ENCODE measurements at regions not wholly inside any gene's neighbourhood (a gene's known extent, or its start where the extent isn't known, plus 50 kb on each side); places are given as distances from the start of the nearest gene placed in this dataset.

DNA sequence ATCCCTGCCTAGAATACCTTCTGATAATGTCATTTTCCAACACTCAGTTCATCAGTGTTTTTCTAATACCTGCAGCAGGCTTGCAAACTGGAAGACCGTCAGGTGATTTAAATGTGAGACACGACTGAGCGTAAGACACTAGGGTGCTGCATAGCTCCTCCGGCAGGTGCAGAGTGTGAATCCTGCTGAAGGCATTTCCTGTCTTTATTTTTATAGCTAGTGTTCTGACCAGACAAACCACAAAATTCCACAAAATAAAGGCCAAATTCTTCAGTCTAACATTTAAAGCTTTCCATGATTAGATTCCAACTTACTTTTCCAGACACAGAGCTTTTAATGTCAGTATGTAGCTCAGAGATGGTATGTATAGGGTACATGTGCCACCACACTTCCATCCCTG lies 70.7 kb downstream of the BBS10 start:
- CTCF ChIA-PET = interaction anchor here (0.6 to 1.2 kb wide), 3 partner anchors 34 to 1110 kb away, joined by 3 to 4 read pairs (median 4); no protein-coding TSS in a partner anchor
- no peak overlapping the region for H3K4me3 ChIP-seq (ENCODE audit: low read depth, low read length)
- no peak overlapping the region for H3K27ac ChIP-seq (ENCODE audit: extremely low read depth, low read depth, low read length)
- TF ChIP-seq ZNF571 (tag by site-specific recombination; IDR thresholded peaks at IDR 0.05) (no peak), ZNF660 (tag by site-specific recombination; IDR thresholded peaks at IDR 0.05) (no peak), ZNF768 (tag by site-specific recombination; IDR thresholded peaks at IDR 0.05) (no peak), ZNF707 (tag by site-specific recombination; IDR thresholded peaks at IDR 0.05) (no peak), ZNF510 (tag by site-specific recombination; IDR thresholded peaks at IDR 0.05; ENCODE audit: insufficient replicate concordance) (no peak), ZNF10 (tag by site-specific recombination; IDR thresholded peaks at IDR 0.05) (no peak), ZNF221 (tag by site-specific recombination; IDR thresholded peaks at IDR 0.05; ENCODE audit: borderline replicate concordance) (no peak), ZFP37 (tag by site-specific recombination; IDR thresholded peaks at IDR 0.05) (no peak)
- TF ChIP-seq, protein P1, sequence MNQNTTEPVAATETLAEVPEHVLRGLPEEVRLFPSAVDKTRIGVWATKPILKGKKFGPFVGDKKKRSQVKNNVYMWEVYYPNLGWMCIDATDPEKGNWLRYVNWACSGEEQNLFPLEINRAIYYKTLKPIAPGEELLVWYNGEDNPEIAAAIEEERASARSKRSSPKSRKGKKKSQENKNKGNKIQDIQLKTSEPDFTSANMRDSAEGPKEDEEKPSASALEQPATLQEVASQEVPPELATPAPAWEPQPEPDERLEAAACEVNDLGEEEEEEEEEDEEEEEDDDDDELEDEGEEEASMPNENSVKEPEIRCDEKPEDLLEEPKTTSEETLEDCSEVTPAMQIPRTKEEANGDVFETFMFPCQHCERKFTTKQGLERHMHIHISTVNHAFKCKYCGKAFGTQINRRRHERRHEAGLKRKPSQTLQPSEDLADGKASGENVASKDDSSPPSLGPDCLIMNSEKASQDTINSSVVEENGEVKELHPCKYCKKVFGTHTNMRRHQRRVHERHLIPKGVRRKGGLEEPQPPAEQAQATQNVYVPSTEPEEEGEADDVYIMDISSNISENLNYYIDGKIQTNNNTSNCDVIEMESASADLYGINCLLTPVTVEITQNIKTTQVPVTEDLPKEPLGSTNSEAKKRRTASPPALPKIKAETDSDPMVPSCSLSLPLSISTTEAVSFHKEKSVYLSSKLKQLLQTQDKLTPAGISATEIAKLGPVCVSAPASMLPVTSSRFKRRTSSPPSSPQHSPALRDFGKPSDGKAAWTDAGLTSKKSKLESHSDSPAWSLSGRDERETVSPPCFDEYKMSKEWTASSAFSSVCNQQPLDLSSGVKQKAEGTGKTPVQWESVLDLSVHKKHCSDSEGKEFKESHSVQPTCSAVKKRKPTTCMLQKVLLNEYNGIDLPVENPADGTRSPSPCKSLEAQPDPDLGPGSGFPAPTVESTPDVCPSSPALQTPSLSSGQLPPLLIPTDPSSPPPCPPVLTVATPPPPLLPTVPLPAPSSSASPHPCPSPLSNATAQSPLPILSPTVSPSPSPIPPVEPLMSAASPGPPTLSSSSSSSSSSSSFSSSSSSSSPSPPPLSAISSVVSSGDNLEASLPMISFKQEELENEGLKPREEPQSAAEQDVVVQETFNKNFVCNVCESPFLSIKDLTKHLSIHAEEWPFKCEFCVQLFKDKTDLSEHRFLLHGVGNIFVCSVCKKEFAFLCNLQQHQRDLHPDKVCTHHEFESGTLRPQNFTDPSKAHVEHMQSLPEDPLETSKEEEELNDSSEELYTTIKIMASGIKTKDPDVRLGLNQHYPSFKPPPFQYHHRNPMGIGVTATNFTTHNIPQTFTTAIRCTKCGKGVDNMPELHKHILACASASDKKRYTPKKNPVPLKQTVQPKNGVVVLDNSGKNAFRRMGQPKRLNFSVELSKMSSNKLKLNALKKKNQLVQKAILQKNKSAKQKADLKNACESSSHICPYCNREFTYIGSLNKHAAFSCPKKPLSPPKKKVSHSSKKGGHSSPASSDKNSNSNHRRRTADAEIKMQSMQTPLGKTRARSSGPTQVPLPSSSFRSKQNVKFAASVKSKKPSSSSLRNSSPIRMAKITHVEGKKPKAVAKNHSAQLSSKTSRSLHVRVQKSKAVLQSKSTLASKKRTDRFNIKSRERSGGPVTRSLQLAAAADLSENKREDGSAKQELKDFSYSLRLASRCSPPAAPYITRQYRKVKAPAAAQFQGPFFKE (tag by site-specific recombination; IDR thresholded peaks at IDR 0.05; ENCODE audit: borderline replicate concordance) = no peak
- POLR2A ChIA-PET = interaction anchor here (1.2 kb wide), 1 partner anchor 282 kb away, joined by 3 read pairs; the partner anchor contains the start of gene OSBPL8
- H3K9me3 ChIP-seq (ENCODE audit: control insufficient read depth, insufficient read depth, low read depth, low read length) = no peaks in the 10 kb centered on the region
- H3K36me3 ChIP-seq (ENCODE audit: control insufficient read depth in 2 of 2, insufficient read depth in 1 of 2, low read length in 2 of 2) = no peaks in the 10 kb centered on the region
- no peaks in the 10 kb centered on the region for H3K4me1 ChIP-seq (ENCODE audit: control insufficient read depth, insufficient read depth, low read length)

DNA sequence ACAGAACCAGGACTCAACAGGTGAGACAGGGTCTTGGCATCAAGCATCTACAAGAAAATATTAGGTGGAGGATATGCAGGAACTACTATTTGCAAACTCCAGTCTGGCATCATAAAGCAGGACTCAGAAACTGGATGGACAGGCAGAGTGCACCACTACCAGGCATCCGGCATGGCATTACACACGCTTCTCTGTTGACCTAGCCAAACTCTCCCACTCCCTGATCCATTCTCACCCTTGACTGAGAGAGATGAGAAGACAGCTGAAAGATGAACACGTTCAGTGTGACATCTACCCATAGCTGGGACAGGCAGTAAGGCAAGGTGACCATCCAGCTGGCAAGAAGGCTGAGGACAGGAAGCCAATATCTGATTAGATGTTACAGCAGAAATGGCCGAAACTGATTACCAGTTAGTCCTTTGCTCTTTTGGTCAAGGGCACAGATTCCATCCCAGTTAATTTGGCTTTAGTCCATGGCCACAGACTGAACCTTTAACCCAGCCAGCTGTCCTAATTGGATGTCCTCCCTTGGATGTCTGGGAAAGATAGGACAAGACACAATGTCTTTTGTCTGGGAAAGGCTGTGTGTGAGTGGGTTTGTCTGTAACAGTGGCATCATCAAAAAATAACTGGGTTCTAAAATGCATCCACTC lies 71.6 kb downstream of the BBS10 start:
- Histone ChIP-seq H3K4me3 (ENCODE audit: low read depth, low read length) (no peak overlapping the region), H3K27ac (ENCODE audit: extremely low read depth, low read depth, low read length) (no peak overlapping the region), H3K36me3 (ENCODE audit: control insufficient read depth in 2 of 2, insufficient read depth in 1 of 2, low read length in 2 of 2) (no peaks in the 10 kb centered on the region), H3K9me3 (ENCODE audit: control insufficient read depth, insufficient read depth, low read depth, low read length) (no peaks in the 10 kb centered on the region), H3K4me1 (ENCODE audit: control insufficient read depth, insufficient read depth, low read length) (no peaks in the 10 kb centered on the region)
- CTCF ChIA-PET = no interaction called here
- TF ChIP-seq ZNF501 (tag by site-specific recombination; IDR thresholded peaks at IDR 0.05) = no peak
- TF ChIP-seq SCRT2 (tag by site-specific recombination; IDR thresholded peaks at IDR 0.05) = peak; percentile 47
- POLR2A ChIA-PET = interaction anchor here (1.2 kb wide), 1 partner anchor 283 kb away, joined by 3 read pairs; the partner anchor contains the start of gene OSBPL8

DNA sequence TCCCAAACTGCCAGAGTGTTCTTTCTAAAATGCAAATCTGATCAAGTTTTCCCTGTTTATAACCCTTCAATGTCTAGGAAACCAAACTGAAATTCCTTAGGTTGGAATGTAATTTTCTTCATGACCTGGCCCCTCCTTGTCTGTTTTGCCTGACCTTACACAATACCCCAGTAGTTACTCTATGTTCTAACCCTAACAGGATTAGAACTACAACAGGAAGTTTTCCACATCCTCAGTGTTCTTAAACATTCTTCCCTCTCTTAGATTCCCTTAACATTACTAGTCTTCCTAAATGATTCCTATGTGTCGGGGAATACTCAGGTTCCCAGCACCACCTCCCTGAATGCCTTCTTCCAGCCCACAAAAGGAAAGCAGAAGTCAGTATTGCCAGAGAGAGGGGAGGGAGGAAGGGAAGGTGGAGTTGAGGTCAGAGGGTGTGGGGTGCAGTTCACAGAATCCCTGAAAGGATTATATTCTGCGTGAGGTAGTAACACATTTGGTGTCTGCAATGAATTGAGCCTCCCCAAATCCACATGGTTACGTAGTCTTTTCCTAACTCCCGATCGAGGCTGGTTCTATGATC lies 72.6 kb downstream of the BBS10 start:
- POLR2A ChIA-PET = interaction anchor here (0.6 kb wide), 1 partner anchor 278 kb away, joined by 3 read pairs; no protein-coding TSS in a partner anchor
- Histone ChIP-seq H3K36me3 (ENCODE audit: control insufficient read depth in 2 of 2, insufficient read depth in 1 of 2, low read length in 2 of 2) (no peaks in the 10 kb centered on the region), H3K27ac (ENCODE audit: extremely low read depth, low read depth, low read length) (no peak overlapping the region), H3K4me1 (ENCODE audit: control insufficient read depth, insufficient read depth, low read length) (no peaks in the 10 kb centered on the region), H3K4me3 (ENCODE audit: low read depth, low read length) (no peak overlapping the region), H3K9me3 (ENCODE audit: control insufficient read depth, insufficient read depth, low read depth, low read length) (no peaks in the 10 kb centered on the region)
- CTCF ChIA-PET = interaction anchor here (1.2 kb wide), 1 partner anchor 73 kb away, joined by 4 read pairs; the partner anchor contains the start of gene BBS10
- TF ChIP-seq SCRT2 (tag by site-specific recombination; IDR thresholded peaks at IDR 0.05) (no peak), ZNF391 (tag by site-specific recombination; IDR thresholded peaks at IDR 0.05; ENCODE audit: borderline replicate concordance, low read depth) (no peak), ZNF658 (tag by site-specific recombination; IDR thresholded peaks at IDR 0.05) (no peak), OVOL3 (tag by site-specific recombination; IDR thresholded peaks at IDR 0.05) (no peak), KLF9 (tag by site-specific recombination; IDR thresholded peaks at IDR 0.05; ENCODE audit: low read depth) (no peak), EGR2 (tag by site-specific recombination; IDR thresholded peaks at IDR 0.05; ENCODE audit: low read depth) (no peak), ZNF768 (tag by site-specific recombination; IDR thresholded peaks at IDR 0.05) (no peak), GLIS1 (tag by site-specific recombination; IDR thresholded peaks at IDR 0.05) (no peak), ZNF169 (tag by site-specific recombination; IDR thresholded peaks at IDR 0.05) (no peak)
- TF ChIP-seq, protein P2, sequence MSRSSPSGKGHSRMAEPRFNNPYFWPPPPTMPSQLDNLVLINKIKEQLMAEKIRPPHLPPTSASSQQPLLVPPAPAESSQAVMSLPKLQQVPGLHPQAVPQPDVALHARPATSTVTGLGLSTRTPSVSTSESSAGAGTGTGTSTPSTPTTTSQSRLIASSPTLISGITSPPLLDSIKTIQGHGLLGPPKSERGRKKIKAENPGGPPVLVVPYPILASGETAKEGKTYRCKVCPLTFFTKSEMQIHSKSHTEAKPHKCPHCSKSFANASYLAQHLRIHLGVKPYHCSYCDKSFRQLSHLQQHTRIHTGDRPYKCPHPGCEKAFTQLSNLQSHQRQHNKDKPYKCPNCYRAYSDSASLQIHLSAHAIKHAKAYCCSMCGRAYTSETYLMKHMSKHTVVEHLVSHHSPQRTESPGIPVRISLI (tag by site-specific recombination; IDR thresholded peaks at IDR 0.05) = no peak

All from HEK293 (cell line).